GM06990 (cell line): ENCODE measurements at regions not wholly inside any gene's neighbourhood (a gene's known extent, or its start where the extent isn't known, plus 50 kb on each side); places are given as distances from the start of the nearest gene placed in this dataset.

Experiments
- DNase-seq: peaks from one replicate; pipeline ENCODE4 v3.0.0-alpha.2; 2011; ENCODE audit not compliant: insufficient read length; ENCODE audit errors: extremely low read depth
- H3K27me3 ChIP-seq: replicated peaks from 2 replicates; pipeline ENCODE4 v1.6.0; 2011; ENCODE audit warnings: low read length; ENCODE audit not compliant: control insufficient read depth, insufficient read depth
- H3K36me3 ChIP-seq: 2 replicates; pipeline ENCODE4 v1.5.1; 2011; ENCODE audit warnings: low read length; ENCODE audit not compliant: control insufficient read depth, insufficient read depth
- H3K4me3 ChIP-seq: replicated peaks from 2 replicates; pipeline ENCODE4 v1.5.1; 2011; ENCODE audit warnings: low read depth, mild to moderate bottlenecking, control low read depth, low read length
- TF ChIP-seq, protein P1 (sequence below): IDR thresholded peaks from 2 replicates; pipeline ENCODE4 v1.5.1; 2011; ENCODE audit warnings: low read length, control low read depth, mild to moderate bottlenecking, inconsistent platforms; ENCODE audit not compliant: insufficient read depth, poor library complexity, severe bottlenecking

DNA sequence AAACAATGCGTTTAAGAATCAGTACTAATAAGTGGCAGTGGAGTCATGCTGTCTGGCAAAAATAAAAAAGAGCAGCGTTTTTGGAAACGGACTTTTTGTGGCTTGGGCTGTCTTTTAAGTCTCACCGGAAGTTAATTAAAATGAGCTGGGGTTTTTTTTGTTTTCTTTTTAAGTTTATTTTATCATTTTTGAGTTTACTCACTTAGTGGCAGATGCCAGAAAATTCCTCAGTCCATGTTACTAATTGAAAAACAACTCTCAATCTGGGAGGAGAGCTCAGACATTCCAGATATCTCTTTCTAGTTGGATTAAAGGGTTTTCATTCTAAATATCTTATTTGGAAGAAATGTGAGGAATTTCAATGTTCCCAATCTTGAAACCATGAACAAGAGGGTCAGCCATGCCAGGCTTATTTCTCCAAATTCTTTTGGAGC, 133.8 kb upstream of the AGR3 start:
- Histone ChIP-seq H3K36me3 (no peaks in the 10 kb centered on the region), H3K27me3 (no peaks in the 10 kb centered on the region), H3K4me3 (no peak overlapping the region)
- DNase-seq = no peak
- TF ChIP-seq, protein P1, sequence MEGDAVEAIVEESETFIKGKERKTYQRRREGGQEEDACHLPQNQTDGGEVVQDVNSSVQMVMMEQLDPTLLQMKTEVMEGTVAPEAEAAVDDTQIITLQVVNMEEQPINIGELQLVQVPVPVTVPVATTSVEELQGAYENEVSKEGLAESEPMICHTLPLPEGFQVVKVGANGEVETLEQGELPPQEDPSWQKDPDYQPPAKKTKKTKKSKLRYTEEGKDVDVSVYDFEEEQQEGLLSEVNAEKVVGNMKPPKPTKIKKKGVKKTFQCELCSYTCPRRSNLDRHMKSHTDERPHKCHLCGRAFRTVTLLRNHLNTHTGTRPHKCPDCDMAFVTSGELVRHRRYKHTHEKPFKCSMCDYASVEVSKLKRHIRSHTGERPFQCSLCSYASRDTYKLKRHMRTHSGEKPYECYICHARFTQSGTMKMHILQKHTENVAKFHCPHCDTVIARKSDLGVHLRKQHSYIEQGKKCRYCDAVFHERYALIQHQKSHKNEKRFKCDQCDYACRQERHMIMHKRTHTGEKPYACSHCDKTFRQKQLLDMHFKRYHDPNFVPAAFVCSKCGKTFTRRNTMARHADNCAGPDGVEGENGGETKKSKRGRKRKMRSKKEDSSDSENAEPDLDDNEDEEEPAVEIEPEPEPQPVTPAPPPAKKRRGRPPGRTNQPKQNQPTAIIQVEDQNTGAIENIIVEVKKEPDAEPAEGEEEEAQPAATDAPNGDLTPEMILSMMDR = no peak

DNA sequence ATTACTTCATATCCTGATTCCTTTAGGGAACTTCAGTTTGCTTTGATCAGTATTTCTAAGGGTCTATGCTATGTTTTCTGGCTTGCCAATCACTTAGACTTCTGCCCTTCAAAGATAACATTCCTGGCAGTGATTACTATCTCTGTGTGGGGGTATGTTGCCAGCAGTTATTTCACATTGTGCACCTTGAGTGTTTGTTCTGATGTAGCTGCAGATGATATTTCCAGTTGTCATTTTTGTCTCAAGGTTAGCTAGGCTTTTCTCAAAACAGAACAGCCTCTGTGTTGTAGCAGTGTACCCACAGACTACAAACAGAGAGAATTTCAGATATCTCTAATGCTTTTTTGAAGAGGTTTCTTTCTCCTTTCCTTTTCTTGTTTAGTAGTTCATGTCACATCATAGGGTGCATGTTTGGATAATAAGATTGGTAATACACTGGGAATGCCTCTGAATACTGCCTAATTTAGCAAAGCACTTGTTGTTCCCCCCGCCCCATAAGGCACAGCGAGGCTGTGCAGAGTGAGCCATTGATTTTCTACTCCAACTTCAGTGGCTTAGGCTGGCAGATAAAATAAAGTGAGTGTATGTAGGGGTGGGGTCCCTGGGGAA, 134.7 kb upstream of the AGR3 start:
- TF ChIP-seq, protein P1 = no peak

DNA sequence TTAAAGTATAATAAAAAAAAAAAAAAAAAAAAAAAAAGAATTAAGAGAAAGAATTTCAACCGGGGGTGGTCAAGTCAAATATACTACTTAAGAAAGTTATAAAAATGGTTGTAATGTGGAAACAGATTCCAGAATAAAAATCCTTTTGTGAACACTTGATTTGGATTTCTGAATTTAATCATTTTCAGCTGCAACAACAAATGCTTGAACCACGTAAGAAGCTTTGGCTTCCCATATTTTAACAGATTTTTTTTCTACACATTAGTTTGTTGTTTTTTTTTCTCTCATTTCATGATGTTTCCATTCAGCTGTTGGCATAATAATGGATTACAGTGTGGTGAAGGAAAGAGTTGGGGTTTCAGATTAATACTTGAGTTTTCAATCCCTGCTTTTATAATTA, 137.3 kb upstream of the AGR3 start:
- TF ChIP-seq, protein P1 = no peak
- Histone ChIP-seq H3K4me3 (no peak overlapping the region), H3K36me3 (no peaks in the 10 kb centered on the region), H3K27me3 (no peaks in the 10 kb centered on the region)
- DNase-seq = no peak

More for the DNA sequence above, 134.7 kb upstream of the AGR3 start:
- no peak overlapping the region for H3K4me3 ChIP-seq
- H3K27me3 ChIP-seq = no peaks in the 10 kb centered on the region
- no peaks in the 10 kb centered on the region for H3K36me3 ChIP-seq
- DNase-seq = no peak

DNA sequence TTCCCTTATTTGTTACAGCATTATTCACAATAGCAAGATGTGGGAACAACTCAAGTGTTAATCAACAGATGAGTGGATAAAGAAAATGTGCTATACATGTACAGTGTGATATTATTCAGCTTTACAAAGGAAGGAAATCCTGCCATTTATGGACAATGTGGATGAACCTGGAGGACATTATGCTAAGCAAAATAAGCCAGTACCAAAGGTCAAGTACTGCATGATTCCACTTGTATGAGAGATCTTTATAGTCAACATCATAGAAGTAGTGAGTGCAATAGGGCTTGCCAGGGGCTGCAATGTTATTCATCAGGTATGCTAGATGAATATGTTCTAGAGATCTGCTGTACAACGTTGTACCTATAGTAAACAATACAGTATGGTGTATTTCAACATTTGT, 138.5 kb upstream of the AGR3 start:
- DNase-seq = no peak

DNA sequence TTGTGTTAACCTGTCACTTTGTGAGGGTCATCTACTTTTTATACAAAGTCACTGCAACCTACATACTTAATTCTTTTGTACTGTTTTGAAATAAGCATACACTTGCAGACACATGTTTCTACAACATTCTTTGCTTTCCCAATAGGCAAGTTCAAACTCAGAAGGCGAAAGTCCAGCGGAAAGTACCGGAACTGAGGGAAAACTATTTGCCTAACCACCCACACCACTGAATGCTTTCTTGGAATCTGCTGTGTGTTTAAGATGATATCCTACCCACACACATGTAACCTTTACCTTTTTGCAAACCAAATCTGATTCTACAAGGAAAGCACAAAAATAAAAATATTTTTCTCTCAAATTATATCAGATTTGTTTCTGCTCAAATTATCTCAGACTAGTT, 139.4 kb upstream of the AGR3 start:
- Histone ChIP-seq H3K4me3 (no peak overlapping the region), H3K27me3 (no peaks in the 10 kb centered on the region), H3K36me3 (no peaks in the 10 kb centered on the region)
- DNase-seq = no peak
- TF ChIP-seq, protein P1 = no peak

More for the DNA sequence above, 138.5 kb upstream of the AGR3 start:
- TF ChIP-seq, protein P1 = no peak
- H3K4me3 ChIP-seq = no peak overlapping the region
- H3K36me3 ChIP-seq = no peaks in the 10 kb centered on the region
- H3K27me3 ChIP-seq = no peaks in the 10 kb centered on the region

DNA sequence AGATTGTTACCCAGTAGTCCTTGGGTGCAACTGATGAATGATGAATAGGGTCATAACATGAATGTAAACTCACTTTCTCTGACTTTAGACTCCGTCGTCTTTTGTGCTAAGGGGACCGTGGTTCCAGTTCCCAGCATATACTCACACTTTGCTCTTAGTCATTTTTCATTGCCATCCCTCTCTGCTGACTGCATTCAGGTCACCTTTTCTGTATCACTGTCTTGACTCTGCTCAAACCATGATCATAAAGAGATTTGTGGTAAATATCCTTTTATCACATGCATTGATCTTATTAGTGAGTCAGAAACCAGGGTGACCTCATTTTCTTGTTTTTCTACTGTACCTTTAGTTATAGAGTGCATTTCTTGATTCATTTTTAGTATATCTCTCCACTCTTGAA, 141.1 kb upstream of the AGR3 start:
- DNase-seq = no peak
- TF ChIP-seq, protein P1 = no peak

More for the DNA sequence above, 141.1 kb upstream of the AGR3 start:
- no peaks in the 10 kb centered on the region for H3K27me3 ChIP-seq
- H3K4me3 ChIP-seq = no peak overlapping the region
- H3K36me3 ChIP-seq = no peaks in the 10 kb centered on the region
